ENCODE measurements at regions not wholly inside any gene's neighbourhood (a gene's known extent, or its start where the extent isn't known, plus 50 kb on each side); places are given as distances from the start of the nearest gene placed in this dataset.

- Mint-ChIP-seq H3K36me3 (ENCODE audit: insufficient read depth in 1 of 3, low read depth in 3 of 3) (peaks cover 7 to 12% (median 8%) of the 10 kb centered on the region in 3 experiments), H3K9me3 (peaks cover 3 to 6% of the 10 kb centered on the region in 2 experiments; a peak in 3 of 5 replicates), H3K27me3 (ENCODE audit: low read depth) (peaks cover 6% of the 10 kb centered on the region; the same call in 1 of the 2 replicates), H3K27ac (no peak overlapping the region), H3K4me3 (no peak overlapping the region), H3K4me1 (peaks cover 6 to 8% of the 10 kb centered on the region in 2 experiments)
- H3K27me3 ChIP-seq (ENCODE audit: insufficient read depth, low read length), result no peaks in the 10 kb centered on the region
- no peak overlapping the region for H3K56ac ChIP-seq (ENCODE audit: insufficient read length, low read depth, low read length)
- no peak overlapping the region for H4K8ac ChIP-seq (replicated peaks; ENCODE audit: insufficient read length, low read depth, low read length)
- H3K23me2 ChIP-seq (ENCODE audit: insufficient read length, low read depth, low read length, poor library complexity, severe bottlenecking), result no peaks in the 10 kb centered on the region
- no peaks in the 10 kb centered on the region for H3K79me2 ChIP-seq (ENCODE audit: insufficient read depth, low read length)
- H4K5ac ChIP-seq (ENCODE audit: insufficient read length, low read depth, low read length), result no peak overlapping the region
- no peak overlapping the region for H4K91ac ChIP-seq (ENCODE audit: insufficient read length, low read depth, low read length)
- TF ChIP-seq CTCF (conservative IDR thresholded peaks at IDR 0.05), result no peak
- no peaks in the 10 kb centered on the region for H4K20me1 ChIP-seq (ENCODE audit: control insufficient read depth, insufficient read depth, insufficient read length)
- no peak for DNase-seq
- H3K9ac ChIP-seq (ENCODE audit: extremely low read depth, insufficient read length, low read length), result no peak overlapping the region
- no peak overlapping the region for H2AFZ ChIP-seq (ENCODE audit: low read length)
- H3K9me3 ChIP-seq (ENCODE audit: control insufficient read depth, low read depth, low read length), result no peaks in the 10 kb centered on the region
- no peak overlapping the region for H3K14ac ChIP-seq (ENCODE audit: insufficient read depth, low read length)
- no peak overlapping the region for H2BK15ac ChIP-seq (ENCODE audit: low read depth, low read length)
- no peak overlapping the region for H3K23ac ChIP-seq (ENCODE audit: insufficient read length, low read depth, low read length)
- no CpG with 5 or more reads among the region's 10 CpGs for WGBS (ENCODE audit: extremely low coverage, insufficient read length, low lambda C conversion rate)
- H3T11ph ChIP-seq (ENCODE audit: low read length), result no peak overlapping the region
- H3K4me1 ChIP-seq (ENCODE audit: insufficient read depth, low read length), result no peaks in the 10 kb centered on the region
- no peak overlapping the region for H2BK20ac ChIP-seq (ENCODE audit: low read depth, low read length, poor library complexity, severe bottlenecking)
- H2BK120ac ChIP-seq (ENCODE audit: low read depth, low read length, poor library complexity, severe bottlenecking), result no peak overlapping the region
- H3K79me1 ChIP-seq (ENCODE audit: insufficient read depth, low read depth, low read length, poor library complexity, severe bottlenecking), result no peaks in the 10 kb centered on the region
- no peak overlapping the region for H2BK5ac ChIP-seq (ENCODE audit: insufficient read length, low read length)
- H2AK5ac ChIP-seq (ENCODE audit: insufficient read length, low read length), result no peak overlapping the region
- H3K4me2 ChIP-seq (ENCODE audit: insufficient read depth, insufficient read length, low read length), result no peak overlapping the region
- H2BK12ac ChIP-seq (ENCODE audit: insufficient read length, low read depth, low read length), result no peak overlapping the region
- no peak overlapping the region for H3K4ac ChIP-seq (ENCODE audit: low read depth, low read length)
- H3K18ac ChIP-seq (ENCODE audit: insufficient read length, low read depth, low read length), result no peak overlapping the region
- no peak overlapping the region for H3K27ac ChIP-seq (ENCODE audit: insufficient read length, low read depth, low read length)
Measured at GRCh38 chr3:110886222-110886893, 185.3 kb upstream of the NECTIN3 start.

All from H9 (cell line).